ENCODE measurements at regions not wholly inside any gene's neighbourhood (a gene's known extent, or its start where the extent isn't known, plus 50 kb on each side); places are given as distances from the start of the nearest gene placed in this dataset.

- no peak for TF ChIP-seq CTCF (IDR thresholded peaks at IDR 0.05)
- no peak for TF ChIP-seq POLR2A (IDR thresholded peaks at IDR 0.05)
Measured at GRCh38 chr4:162502109-162502508, 338.3 kb upstream of the FSTL5 start.

Data from uterus (tissue), 2 donors.